Mesenchymal stem cell (in vitro differentiated cells and primary cell): ENCODE measurements at regions not wholly inside any gene's neighbourhood (a gene's known extent, or its start where the extent isn't known, plus 50 kb on each side); places are given as distances from the start of the nearest gene placed in this dataset.

ENCODE experiments used
- DNase-seq: peaks from one replicate; pipeline ENCODE4 v3.0.0-alpha.2; 2013
- H2AFZ ChIP-seq: one replicate; pipeline ENCODE4 v1.6.1; 2013; ENCODE audit warnings: low read depth, mild to moderate bottlenecking, control low read depth, inconsistent platforms, low read length, moderate library complexity
- H2AK5ac ChIP-seq: 2 replicates; pipeline ENCODE4 v1.6.1; 2013; ENCODE audit warnings: low read length, moderate library complexity, mild to moderate bottlenecking, inconsistent platforms; ENCODE audit not compliant: severe bottlenecking
- H2BK120ac ChIP-seq: one replicate; pipeline ENCODE4 v1.6.1; 2013; ENCODE audit warnings: low read depth, mild to moderate bottlenecking, inconsistent platforms, low read length, moderate library complexity
- H2BK12ac ChIP-seq, 2 experiments: one replicate each; pipeline ENCODE4 v1.6.1; 2013; ENCODE audit warnings: inconsistent platforms in 2 of 2, low read length in 2 of 2, mild to moderate bottlenecking in 2 of 2, moderate library complexity in 2 of 2, control low read depth in 1 of 2
- H2BK15ac ChIP-seq: one replicate; pipeline ENCODE4 v1.6.1; 2013; ENCODE audit warnings: mild to moderate bottlenecking, low read depth, inconsistent platforms; ENCODE audit not compliant: poor library complexity, severe bottlenecking
- H2BK5ac ChIP-seq: 2 replicates; pipeline ENCODE4 v1.6.1; 2013; ENCODE audit warnings: low read depth, mild to moderate bottlenecking, low read length, control low read depth, inconsistent platforms; ENCODE audit not compliant: poor library complexity, severe bottlenecking
- H3K14ac ChIP-seq, 2 experiments: one replicate each; pipeline ENCODE4 v1.6.1; 2013; ENCODE audit warnings: inconsistent platforms in 2 of 2, low read length in 2 of 2, control low read depth in 1 of 2, mild to moderate bottlenecking in 1 of 2, moderate library complexity in 1 of 2
- H3K18ac ChIP-seq, 2 experiments: one replicate each; pipeline ENCODE4 v1.6.1; 2013; ENCODE audit warnings: inconsistent platforms in 2 of 2, low read length in 2 of 2, control low read depth in 1 of 2, low read depth in 1 of 2, mild to moderate bottlenecking in 1 of 2
- H3K23ac ChIP-seq, 2 experiments: one replicate each; pipeline ENCODE4 v1.6.1; 2013; ENCODE audit warnings: inconsistent platforms in 2 of 2, low read length in 2 of 2, mild to moderate bottlenecking in 2 of 2, moderate library complexity in 2 of 2, control low read depth in 1 of 2
- H3K27ac ChIP-seq: 2 replicates; pipeline ENCODE4 v1.5.1; 2013; ENCODE audit warnings: mild to moderate bottlenecking, moderate library complexity, low read length, control low read depth, inconsistent platforms; ENCODE audit not compliant: poor library complexity, severe bottlenecking
- H3K27me3 ChIP-seq, 2 experiments: 2 replicates each; pipeline versions ENCODE4 v1.6.1 to v1.7.0; 2013; ENCODE audit warnings: low read length in 2 of 2, mild to moderate bottlenecking in 2 of 2, moderate library complexity in 2 of 2, control low read depth in 1 of 2, inconsistent platforms in 1 of 2; ENCODE audit not compliant: control insufficient read depth in 1 of 2, insufficient read depth in 1 of 2
- H3K36me3 ChIP-seq, 2 experiments: 2 replicates each; pipeline versions ENCODE4 v1.6.1 to v1.7.0; 2013; ENCODE audit warnings: low read length in 2 of 2, control low read depth in 1 of 2, inconsistent platforms in 1 of 2, low read depth in 1 of 2, mild to moderate bottlenecking in 1 of 2; ENCODE audit not compliant: insufficient read depth in 2 of 2, control insufficient read depth in 1 of 2
- H3K4ac ChIP-seq, 2 experiments: one replicate each; pipeline ENCODE4 v1.6.1; 2013; ENCODE audit warnings: inconsistent platforms in 2 of 2, low read length in 2 of 2, mild to moderate bottlenecking in 2 of 2, moderate library complexity in 2 of 2, control low read depth in 1 of 2, low read depth in 1 of 2
- H3K4me1 ChIP-seq: 2 replicates; pipeline ENCODE4 v1.6.1; 2013; ENCODE audit warnings: low read depth, low read length, control low read depth; ENCODE audit not compliant: control insufficient read depth, insufficient read depth
- H3K4me2 ChIP-seq: 2 replicates; pipeline ENCODE4 v1.6.1; 2013; ENCODE audit warnings: low read length, mild to moderate bottlenecking, inconsistent platforms; ENCODE audit not compliant: poor library complexity, severe bottlenecking
- H3K4me3 ChIP-seq, 2 experiments: 2 replicates each; pipeline versions ENCODE4 v1.5.1 to v1.7.0; 2013; ENCODE audit warnings: low read length in 2 of 2, mild to moderate bottlenecking in 2 of 2, control low read depth in 1 of 2, low read depth in 1 of 2; ENCODE audit not compliant: insufficient read depth in 1 of 2
- H3K79me1 ChIP-seq: replicated peaks from 2 replicates; pipeline ENCODE4 v1.6.1; 2013; ENCODE audit warnings: mild to moderate bottlenecking, control low read depth, low read length, inconsistent platforms; ENCODE audit not compliant: poor library complexity, severe bottlenecking
- H3K9ac ChIP-seq: 2 replicates; pipeline ENCODE4 v1.7.0; 2013; ENCODE audit warnings: mild to moderate bottlenecking, low read length, moderate library complexity
- H3K9me3 ChIP-seq: 2 replicates; pipeline ENCODE4 v1.7.0; 2013; ENCODE audit warnings: mild to moderate bottlenecking, low read length; ENCODE audit not compliant: control insufficient read depth
- H4K8ac ChIP-seq: one replicate; pipeline ENCODE4 v1.6.1; 2013; ENCODE audit warnings: inconsistent platforms, mild to moderate bottlenecking, low read length, moderate library complexity
- H4K91ac ChIP-seq: one replicate; pipeline ENCODE4 v1.6.1; 2013; ENCODE audit warnings: mild to moderate bottlenecking, low read length, inconsistent platforms
- WGBS: methylation state at CpG from one replicate; pipeline ENCODE4 v1.1.7; 2013; ENCODE audit warnings: mixed read lengths; 5-methylcytosine and 5-hydroxymethylcytosine counted together

- no peak for DNase-seq
- peaks cover 20% of the 10 kb centered on the region for H3K9me3 ChIP-seq
- no peak overlapping the region for H3K4ac ChIP-seq
- no peak overlapping the region for H4K8ac ChIP-seq
- no peak overlapping the region for H4K91ac ChIP-seq
- H3K4me2 ChIP-seq: no peak overlapping the region
- 68% methylated on average over 5 of the region's 6 CpGs for WGBS
- no peak overlapping the region for H2BK120ac ChIP-seq
- no peaks in the 10 kb centered on the region for H3K27me3 ChIP-seq
- H3K27ac ChIP-seq: no peak overlapping the region
- no peaks in the 10 kb centered on the region for H3K4me1 ChIP-seq
- H3K18ac ChIP-seq: no peak overlapping the region
- no peaks in the 10 kb centered on the region for H3K36me3 ChIP-seq
- H2AFZ ChIP-seq: no peak overlapping the region
- no peak overlapping the region for H2BK15ac ChIP-seq
- H2AK5ac ChIP-seq: no peak overlapping the region
- no peak overlapping the region for H3K4me3 ChIP-seq
- no peak overlapping the region for H2BK12ac ChIP-seq
- H3K9ac ChIP-seq: no peak overlapping the region
- no peaks in the 10 kb centered on the region for H3K79me1 ChIP-seq
- H2BK5ac ChIP-seq: no peak overlapping the region
- no peak overlapping the region for H3K23ac ChIP-seq
- H3K14ac ChIP-seq: no peak overlapping the region
These were observed 1960.2 kb downstream of the SUCLG1 start for GRCh38 chr2:82498777-82499443.

- Histone ChIP-seq H3K36me3 (no peaks in the 10 kb centered on the region), H3K27me3 (no peaks in the 10 kb centered on the region), H4K91ac (no peak overlapping the region), H3K4ac (no peak overlapping the region), H3K27ac (no peak overlapping the region), H2AK5ac (no peak overlapping the region), H3K14ac (no peak overlapping the region), H3K9ac (no peak overlapping the region), H3K79me1 (no peaks in the 10 kb centered on the region), H2AFZ (no peak overlapping the region), H3K23ac (no peak overlapping the region), H3K18ac (no peak overlapping the region), H2BK12ac (no peak overlapping the region), H2BK15ac (no peak overlapping the region), H2BK5ac (no peak overlapping the region), H3K4me1 (no peaks in the 10 kb centered on the region), H3K9me3 (peaks cover 3% of the 10 kb centered on the region), H3K4me3 (no peak overlapping the region), H2BK120ac (no peak overlapping the region), H4K8ac (no peak overlapping the region), H3K4me2 (no peak overlapping the region)
- WGBS: 76% methylated on average over 2 of the region's 5 CpGs
- no peak for DNase-seq
These were observed 1964.3 kb downstream of the SUCLG1 start for GRCh38 chr2:82494739-82495138.

GRCh38 chr2:82491591-82491990 lies 1967.5 kb downstream of the SUCLG1 start:
- Histone ChIP-seq H3K4ac (no peak overlapping the region), H2AK5ac (no peak overlapping the region), H3K4me1 (no peaks in the 10 kb centered on the region), H3K27ac (no peak overlapping the region), H3K4me3 (no peak overlapping the region), H3K4me2 (no peak overlapping the region), H3K36me3 (no peaks in the 10 kb centered on the region), H2BK5ac (no peak overlapping the region), H3K9me3 (peaks cover 3% of the 10 kb centered on the region), H2AFZ (no peak overlapping the region), H3K18ac (no peak overlapping the region), H3K79me1 (no peaks in the 10 kb centered on the region), H3K23ac (no peak overlapping the region), H3K27me3 (no peaks in the 10 kb centered on the region), H4K91ac (no peak overlapping the region), H3K14ac (no peak overlapping the region), H2BK12ac (no peak overlapping the region), H2BK120ac (no peak overlapping the region), H3K9ac (no peak overlapping the region), H2BK15ac (no peak overlapping the region), H4K8ac (no peak overlapping the region)
- WGBS: no CpG with 5 or more reads among the region's 1 CpG
- no peak for DNase-seq

- H2AFZ ChIP-seq: no peak overlapping the region
- no peak overlapping the region for H2BK5ac ChIP-seq
- no peak overlapping the region for H3K14ac ChIP-seq
- H3K4me3 ChIP-seq: no peak overlapping the region
- no peaks in the 10 kb centered on the region for H3K36me3 ChIP-seq
- no peaks in the 10 kb centered on the region for H3K79me1 ChIP-seq
- no peak overlapping the region for H2BK15ac ChIP-seq
- no peaks in the 10 kb centered on the region for H3K4me1 ChIP-seq
- peaks cover 3% of the 10 kb centered on the region for H3K9me3 ChIP-seq
- no peak overlapping the region for H3K4me2 ChIP-seq
- no peak overlapping the region for H3K23ac ChIP-seq
- no peaks in the 10 kb centered on the region for H3K27me3 ChIP-seq
- H2BK120ac ChIP-seq: no peak overlapping the region
- H2BK12ac ChIP-seq: no peak overlapping the region
- H4K91ac ChIP-seq: no peak overlapping the region
- H2AK5ac ChIP-seq: no peak overlapping the region
- no peak for DNase-seq
- H3K18ac ChIP-seq: no peak overlapping the region
- no peak overlapping the region for H3K4ac ChIP-seq
- H3K27ac ChIP-seq: no peak overlapping the region
- no peak overlapping the region for H4K8ac ChIP-seq
- WGBS: 100% methylated on average over 3 of the region's 3 CpGs
- no peak overlapping the region for H3K9ac ChIP-seq
These were observed 1971.7 kb downstream of the SUCLG1 start for GRCh38 chr2:82487354-82487753.
